HUES6 (cell line): ENCODE measurements at regions not wholly inside any gene's neighbourhood (a gene's known extent, or its start where the extent isn't known, plus 50 kb on each side); places are given as distances from the start of the nearest gene placed in this dataset.
"Not testable (repeated sequence)": the region's sequence is repeated elsewhere in the genome, so short reads cannot be mapped to it uniquely, and the experiment has no call there.

Source experiments
- H3K27ac ChIP-seq: 2 replicates; pipeline ENCODE4 v1.7.0; 2013; ENCODE audit warnings: low read depth, mild to moderate bottlenecking, low read length, inconsistent platforms
- H3K27me3 ChIP-seq: 2 replicates; pipeline ENCODE4 v1.6.1; 2013; ENCODE audit warnings: low read length; ENCODE audit not compliant: control insufficient read depth, insufficient read depth
- H3K36me3 ChIP-seq: 2 replicates; pipeline ENCODE4 v1.6.1; 2013; ENCODE audit warnings: low read length; ENCODE audit not compliant: control insufficient read depth, insufficient read depth
- H3K4me1 ChIP-seq: 2 replicates; pipeline ENCODE4 v1.6.1; 2013; ENCODE audit warnings: low read length; ENCODE audit not compliant: control insufficient read depth, insufficient read depth
- H3K4me3 ChIP-seq: 2 replicates; pipeline ENCODE4 v1.5.1; 2013; ENCODE audit warnings: low read depth, low read length
- H3K9ac ChIP-seq: one replicate; pipeline ENCODE4 v1.6.1; 2013; ENCODE audit warnings: mild to moderate bottlenecking, low read length
- H3K9me3 ChIP-seq: 2 replicates; pipeline ENCODE4 v1.6.1; 2013; ENCODE audit warnings: low read depth, low read length; ENCODE audit not compliant: control insufficient read depth, insufficient read depth

DNA sequence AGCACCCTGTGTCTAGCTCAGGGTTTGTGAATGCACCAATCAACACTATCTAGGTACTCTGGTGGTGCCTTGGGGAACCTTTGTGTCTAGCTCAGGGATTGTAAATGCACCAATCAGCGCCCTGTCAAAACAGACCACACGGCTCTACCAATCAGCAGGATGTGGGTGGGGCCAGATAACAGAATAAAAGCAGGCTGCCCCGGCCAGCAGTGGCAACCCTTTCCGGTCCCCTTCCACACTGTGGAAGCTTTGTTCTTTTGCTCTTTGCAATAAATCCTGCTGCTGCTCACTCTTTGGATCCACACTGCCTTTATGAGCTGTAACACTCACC lies 138.4 kb downstream of the RFX6 start:
- not testable (repeated sequence) for H3K9ac ChIP-seq, H3K27me3 ChIP-seq, H3K27ac ChIP-seq, H3K36me3 ChIP-seq, H3K4me3 ChIP-seq, H3K9me3 ChIP-seq, H3K4me1 ChIP-seq

- Histone ChIP-seq H3K27me3 (no peaks in the 10 kb centered on the region), H3K4me1 (no peaks in the 10 kb centered on the region), H3K9ac (no peak overlapping the region), H3K4me3 (no peak overlapping the region), H3K27ac (no peak overlapping the region), H3K9me3 (no peaks in the 10 kb centered on the region), H3K36me3 (no peaks in the 10 kb centered on the region)
Measured at GRCh38 chr6:117018771-117019170, 141.7 kb downstream of the RFX6 start.

- Histone ChIP-seq H3K4me3 (no peak overlapping the region), H3K4me1 (no peaks in the 10 kb centered on the region), H3K9ac (no peak overlapping the region), H3K9me3 (no peaks in the 10 kb centered on the region), H3K27me3 (no peaks in the 10 kb centered on the region), H3K36me3 (no peaks in the 10 kb centered on the region), H3K27ac (no peak overlapping the region)
Measured at GRCh38 chr6:117022774-117023173, 145.7 kb downstream of the RFX6 start.

- no peaks in the 10 kb centered on the region for H3K36me3 ChIP-seq
- no peak overlapping the region for H3K27ac ChIP-seq
- no peak overlapping the region for H3K9ac ChIP-seq
- no peak overlapping the region for H3K4me3 ChIP-seq
- no peaks in the 10 kb centered on the region for H3K4me1 ChIP-seq
- no peaks in the 10 kb centered on the region for H3K9me3 ChIP-seq
- H3K27me3 ChIP-seq, result no peaks in the 10 kb centered on the region
Measured at GRCh38 chr6:117025310-117025709, 148.3 kb downstream of the RFX6 start.

GRCh38 chr6:117028256-117028655 lies 151.2 kb downstream of the RFX6 start:
- no peak overlapping the region for H3K27ac ChIP-seq
- no peaks in the 10 kb centered on the region for H3K4me1 ChIP-seq
- no peaks in the 10 kb centered on the region for H3K36me3 ChIP-seq
- H3K9ac ChIP-seq, result no peak overlapping the region
- no peak overlapping the region for H3K4me3 ChIP-seq
- H3K9me3 ChIP-seq, result no peaks in the 10 kb centered on the region
- no peaks in the 10 kb centered on the region for H3K27me3 ChIP-seq

GRCh38 chr6:117034547-117034946 lies 157.5 kb downstream of the RFX6 start:
- H3K27me3 ChIP-seq, result no peaks in the 10 kb centered on the region
- H3K9ac ChIP-seq, result no peak overlapping the region
- H3K27ac ChIP-seq, result no peak overlapping the region
- H3K9me3 ChIP-seq, result no peaks in the 10 kb centered on the region
- H3K36me3 ChIP-seq, result no peaks in the 10 kb centered on the region
- H3K4me3 ChIP-seq, result no peak overlapping the region
- H3K4me1 ChIP-seq, result no peaks in the 10 kb centered on the region

DNA sequence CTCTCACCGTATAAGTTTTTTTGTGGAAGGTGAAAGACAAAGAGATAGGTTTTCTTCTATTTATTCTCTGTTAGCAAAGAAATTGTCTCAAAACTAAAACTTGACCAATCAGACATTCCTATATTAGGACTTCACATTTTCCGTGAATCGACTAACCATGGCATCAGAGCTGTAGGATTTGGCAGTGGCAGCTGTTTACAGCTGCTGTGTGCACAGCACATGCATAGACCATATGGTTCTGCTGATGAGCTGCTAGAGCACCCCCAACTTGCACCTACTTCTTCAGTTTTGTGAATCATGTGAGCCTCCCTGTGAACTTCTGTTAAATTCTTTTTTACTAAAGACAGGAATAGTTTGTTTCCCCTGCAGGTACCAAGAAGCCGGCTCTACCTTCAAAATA lies 157.9 kb downstream of the RFX6 start:
- Histone ChIP-seq H3K9ac (no peak overlapping the region), H3K27me3 (no peaks in the 10 kb centered on the region)

GRCh38 chr6:117050301-117050700 lies 173.3 kb downstream of the RFX6 start:
- Histone ChIP-seq H3K4me1 (no peaks in the 10 kb centered on the region), H3K9me3 (0 out of 2 replicates have a peak, but pooled peaks cover 3% of the 10 kb centered on the region), H3K4me3 (no peak overlapping the region), H3K36me3 (no peaks in the 10 kb centered on the region), H3K27me3 (no peaks in the 10 kb centered on the region), H3K9ac (no peak overlapping the region), H3K27ac (no peak overlapping the region)

More for the DNA sequence above, 157.9 kb downstream of the RFX6 start:
- Histone ChIP-seq H3K4me3 (no peak overlapping the region), H3K9me3 (no peaks in the 10 kb centered on the region), H3K36me3 (no peaks in the 10 kb centered on the region), H3K27ac (no peak overlapping the region), H3K4me1 (no peaks in the 10 kb centered on the region)

GRCh38 chr6:117072134-117072533 lies 193.2 kb upstream of the VGLL2 start:
- H3K27ac ChIP-seq, result no peak overlapping the region
- peaks cover 11% of the 10 kb centered on the region for H3K4me1 ChIP-seq
- no peak overlapping the region for H3K4me3 ChIP-seq
- no peaks in the 10 kb centered on the region for H3K27me3 ChIP-seq
- H3K9me3 ChIP-seq, result peaks cover 2% of the 10 kb centered on the region; the same call in 1 of the 2 replicates
- H3K9ac ChIP-seq, result no peak overlapping the region
- no peaks in the 10 kb centered on the region for H3K36me3 ChIP-seq

DNA sequence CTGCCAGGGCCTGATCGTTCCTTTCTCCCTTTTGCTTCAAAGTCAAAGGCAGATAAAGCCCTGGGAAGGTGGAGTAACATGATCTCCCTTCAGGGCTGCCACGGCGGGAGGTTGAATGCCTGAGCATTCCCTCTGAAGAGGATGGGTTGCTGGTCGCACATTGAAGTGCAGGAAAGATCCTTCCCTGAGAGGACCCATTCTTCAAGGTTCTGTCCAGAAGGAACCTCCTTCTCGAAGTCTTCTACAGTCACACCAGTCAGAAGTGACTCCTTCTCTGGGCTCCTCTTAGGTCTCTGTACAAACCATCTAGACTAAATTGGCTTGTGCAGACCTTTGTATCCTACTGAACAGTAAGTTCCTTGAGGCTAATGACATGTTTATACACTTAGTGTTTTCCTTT lies 192.6 kb upstream of the VGLL2 start:
- Histone ChIP-seq H3K27ac (no peak overlapping the region), H3K4me3 (no peak overlapping the region), H3K9ac (no peak overlapping the region), H3K9me3 (peaks cover 2% of the 10 kb centered on the region; the same call in 1 of the 2 replicates), H3K36me3 (no peaks in the 10 kb centered on the region), H3K27me3 (no peaks in the 10 kb centered on the region), H3K4me1 (peaks cover 11% of the 10 kb centered on the region)

DNA sequence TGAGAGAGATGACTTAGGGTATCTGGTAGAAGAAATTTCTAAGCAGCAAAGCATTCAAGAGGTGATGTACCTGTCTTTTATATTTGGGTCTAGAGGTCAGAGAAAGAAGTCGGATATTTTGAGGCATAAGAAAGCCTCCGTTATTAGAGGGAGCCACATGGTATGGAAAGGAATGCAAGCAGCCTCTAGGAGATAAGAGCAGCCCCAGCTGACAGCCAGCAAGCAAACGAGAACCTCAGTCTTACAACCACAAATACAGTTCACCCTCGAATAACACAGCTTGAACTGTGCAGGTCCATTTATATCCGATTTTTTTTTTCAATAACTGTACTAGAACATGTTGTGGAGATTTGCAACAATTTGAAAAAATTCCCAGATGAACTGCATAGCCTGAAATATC lies 190.7 kb upstream of the VGLL2 start:
- no peaks in the 10 kb centered on the region for H3K36me3 ChIP-seq
- H3K4me1 ChIP-seq, result peaks cover 11% of the 10 kb centered on the region
- H3K9me3 ChIP-seq, result peaks cover 2% of the 10 kb centered on the region; the same call in 1 of the 2 replicates
- no peak overlapping the region for H3K27ac ChIP-seq
- H3K4me3 ChIP-seq, result no peak overlapping the region
- no peaks in the 10 kb centered on the region for H3K27me3 ChIP-seq
- H3K9ac ChIP-seq, result no peak overlapping the region

DNA sequence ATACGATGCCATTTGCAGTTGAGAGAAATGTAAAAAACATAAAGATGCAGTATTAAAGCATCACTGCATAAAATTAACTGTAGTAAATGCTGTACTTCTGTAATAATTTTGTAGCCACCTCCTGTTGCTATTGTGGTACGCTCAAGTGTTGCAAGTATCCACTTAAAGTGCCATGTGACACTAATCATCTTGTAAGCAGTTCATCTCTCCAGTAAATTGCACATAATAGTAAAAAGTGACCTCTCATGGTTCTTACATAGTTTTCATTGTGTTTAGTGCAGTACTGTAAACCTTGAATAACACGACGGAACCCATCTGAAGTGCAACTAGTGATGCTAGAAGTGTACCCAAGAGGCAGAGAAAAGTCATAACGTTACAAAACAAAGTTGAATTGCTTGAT lies 190.1 kb upstream of the VGLL2 start:
- Histone ChIP-seq H3K4me3 (no peak overlapping the region), H3K9ac (no peak overlapping the region), H3K9me3 (peaks cover 2% of the 10 kb centered on the region; the same call in 1 of the 2 replicates), H3K27ac (no peak overlapping the region), H3K36me3 (no peaks in the 10 kb centered on the region), H3K4me1 (peaks cover 11% of the 10 kb centered on the region), H3K27me3 (no peaks in the 10 kb centered on the region)
